ENCODE measurements at regions not wholly inside any gene's neighbourhood (a gene's known extent, or its start where the extent isn't known, plus 50 kb on each side); places are given as distances from the start of the nearest gene placed in this dataset.

- Histone ChIP-seq H3K9me3 (ENCODE audit: insufficient read depth, low read depth) (no peaks in the 10 kb centered on the region), H3K9me2 (ENCODE audit: insufficient read depth) (no peaks in the 10 kb centered on the region), H3K36me3 (ENCODE audit: low read depth) (no peaks in the 10 kb centered on the region), H3K4me2 (no peak overlapping the region), H3F3A (ENCODE audit: insufficient read depth, low read depth) (no peaks in the 10 kb centered on the region), H3K27ac (no peak overlapping the region), H3K79me2 (ENCODE audit: low read depth) (no peaks in the 10 kb centered on the region), H2AFZ (no peak overlapping the region), H3K4me3 (no peak overlapping the region), H3K4me1 (replicated peaks; ENCODE audit: insufficient read depth) (no peaks in the 10 kb centered on the region), H4K20me1 (ENCODE audit: insufficient read depth) (no peaks in the 10 kb centered on the region), H3K27me3 (ENCODE audit: insufficient read depth, low read depth) (no peaks in the 10 kb centered on the region)
- ChIA-PET CTCF (no interaction called here), POLR2A (ENCODE audit: unreplicated experiment) (no interaction called here)
- intact Hi-C loops (cut with micrococcal nuclease; ENCODE audit: unreplicated experiment), result no loop called here
- no TSS peak for BruUV-seq (replicated peaks)
- DNase-seq, result no peak
- no peak for TF ChIP-seq EZH2 (IDR thresholded peaks at IDR 0.05; ENCODE audit: low read depth)
- TF ChIP-seq, protein P1, sequence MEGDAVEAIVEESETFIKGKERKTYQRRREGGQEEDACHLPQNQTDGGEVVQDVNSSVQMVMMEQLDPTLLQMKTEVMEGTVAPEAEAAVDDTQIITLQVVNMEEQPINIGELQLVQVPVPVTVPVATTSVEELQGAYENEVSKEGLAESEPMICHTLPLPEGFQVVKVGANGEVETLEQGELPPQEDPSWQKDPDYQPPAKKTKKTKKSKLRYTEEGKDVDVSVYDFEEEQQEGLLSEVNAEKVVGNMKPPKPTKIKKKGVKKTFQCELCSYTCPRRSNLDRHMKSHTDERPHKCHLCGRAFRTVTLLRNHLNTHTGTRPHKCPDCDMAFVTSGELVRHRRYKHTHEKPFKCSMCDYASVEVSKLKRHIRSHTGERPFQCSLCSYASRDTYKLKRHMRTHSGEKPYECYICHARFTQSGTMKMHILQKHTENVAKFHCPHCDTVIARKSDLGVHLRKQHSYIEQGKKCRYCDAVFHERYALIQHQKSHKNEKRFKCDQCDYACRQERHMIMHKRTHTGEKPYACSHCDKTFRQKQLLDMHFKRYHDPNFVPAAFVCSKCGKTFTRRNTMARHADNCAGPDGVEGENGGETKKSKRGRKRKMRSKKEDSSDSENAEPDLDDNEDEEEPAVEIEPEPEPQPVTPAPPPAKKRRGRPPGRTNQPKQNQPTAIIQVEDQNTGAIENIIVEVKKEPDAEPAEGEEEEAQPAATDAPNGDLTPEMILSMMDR (conservative IDR thresholded peaks at IDR 0.05), result no peak
Measured at GRCh38 chr16:61237884-61238485, 798.3 kb downstream of the CDH8 start.

- H4K20me1 ChIP-seq (ENCODE audit: insufficient read depth), result no peaks in the 10 kb centered on the region
- ChIA-PET POLR2A (ENCODE audit: unreplicated experiment) (no interaction called here), CTCF (no interaction called here)
- H3K9me3 ChIP-seq (ENCODE audit: insufficient read depth, low read depth), result no peaks in the 10 kb centered on the region
- H3K9me2 ChIP-seq (ENCODE audit: insufficient read depth), result no peaks in the 10 kb centered on the region
- no peak for TF ChIP-seq EZH2 (IDR thresholded peaks at IDR 0.05; ENCODE audit: low read depth)
- TF ChIP-seq, protein P1 (conservative IDR thresholded peaks at IDR 0.05), result no peak
- intact Hi-C loops (cut with micrococcal nuclease; ENCODE audit: unreplicated experiment), result no loop called here
- no peak overlapping the region for H2AFZ ChIP-seq
- no TSS peak for BruUV-seq (replicated peaks)
- H3K4me1 ChIP-seq (replicated peaks; ENCODE audit: insufficient read depth), result no peaks in the 10 kb centered on the region
- no peak overlapping the region for H3K4me3 ChIP-seq
- DNase-seq, result no peak
- H3K4me2 ChIP-seq, result no peak overlapping the region
- no peaks in the 10 kb centered on the region for H3F3A ChIP-seq (ENCODE audit: insufficient read depth, low read depth)
- H3K36me3 ChIP-seq (ENCODE audit: low read depth), result no peaks in the 10 kb centered on the region
- no peaks in the 10 kb centered on the region for H3K27me3 ChIP-seq (ENCODE audit: insufficient read depth, low read depth)
- H3K27ac ChIP-seq, result no peak overlapping the region
- H3K79me2 ChIP-seq (ENCODE audit: low read depth), result no peaks in the 10 kb centered on the region
Measured at GRCh38 chr16:61233713-61234112, 802.5 kb downstream of the CDH8 start.

DNA sequence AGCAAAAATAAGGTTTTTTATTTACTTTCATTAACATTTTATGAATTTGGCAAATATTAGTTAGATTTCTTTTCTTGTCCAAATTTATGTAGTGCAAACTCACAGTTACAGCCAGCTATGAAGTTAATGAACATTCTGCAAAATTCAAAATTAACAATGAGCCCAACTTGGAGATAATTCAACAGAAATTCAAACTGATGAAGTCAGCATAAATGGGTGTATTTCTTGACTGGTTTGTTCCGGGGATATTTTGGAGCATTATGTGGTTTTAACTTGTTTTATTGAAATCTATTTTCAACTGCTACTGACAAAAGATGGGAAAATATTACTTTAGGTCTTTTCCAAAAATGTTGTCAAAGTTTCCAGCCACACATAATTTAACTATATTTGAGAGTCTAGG is 807.9 kb downstream of the CDH8 start:
- Histone ChIP-seq H3K9me3 (ENCODE audit: insufficient read depth, low read depth) (no peaks in the 10 kb centered on the region), H3K27me3 (ENCODE audit: insufficient read depth, low read depth) (no peaks in the 10 kb centered on the region), H3K27ac (no peak overlapping the region), H3K4me1 (replicated peaks; ENCODE audit: insufficient read depth) (no peaks in the 10 kb centered on the region), H3K4me2 (no peak overlapping the region), H3K4me3 (no peak overlapping the region), H2AFZ (no peak overlapping the region), H3F3A (ENCODE audit: insufficient read depth, low read depth) (no peaks in the 10 kb centered on the region), H4K20me1 (ENCODE audit: insufficient read depth) (no peaks in the 10 kb centered on the region), H3K9me2 (ENCODE audit: insufficient read depth) (no peaks in the 10 kb centered on the region), H3K79me2 (ENCODE audit: low read depth) (no peaks in the 10 kb centered on the region), H3K36me3 (ENCODE audit: low read depth) (no peaks in the 10 kb centered on the region)
- ChIA-PET CTCF (no interaction called here), POLR2A (ENCODE audit: unreplicated experiment) (no interaction called here)
- DNase-seq, result no peak
- intact Hi-C loops (cut with micrococcal nuclease; ENCODE audit: unreplicated experiment), result no loop called here
- no peak for TF ChIP-seq EZH2 (IDR thresholded peaks at IDR 0.05; ENCODE audit: low read depth)
- TF ChIP-seq, protein P1 (conservative IDR thresholded peaks at IDR 0.05), result no peak
- no TSS peak for BruUV-seq (replicated peaks)

Data from PC-9 (cell line).